Fibroblast of pulmonary artery (primary cell): ENCODE measurements at regions not wholly inside any gene's neighbourhood (a gene's known extent, or its start where the extent isn't known, plus 50 kb on each side); places are given as distances from the start of the nearest gene placed in this dataset.

Experiments used
- DNase-seq: peaks from one replicate; pipeline ENCODE4 v3.0.0-alpha.2; 2010; ENCODE audit warnings: low read depth
- H3K4me3 ChIP-seq: replicated peaks from 2 replicates; pipeline ENCODE4 v1.5.1; 2011; ENCODE audit warnings: low read depth, mild to moderate bottlenecking, control low read depth, low read length, moderate library complexity
- TF ChIP-seq, protein P1 (sequence below): IDR thresholded peaks from 2 replicates; pipeline ENCODE4 v1.5.1; 2011; ENCODE audit warnings: mild to moderate bottlenecking, control low read depth, low read length, inconsistent platforms; ENCODE audit errors: missing control alignments

- TF ChIP-seq, protein P1, sequence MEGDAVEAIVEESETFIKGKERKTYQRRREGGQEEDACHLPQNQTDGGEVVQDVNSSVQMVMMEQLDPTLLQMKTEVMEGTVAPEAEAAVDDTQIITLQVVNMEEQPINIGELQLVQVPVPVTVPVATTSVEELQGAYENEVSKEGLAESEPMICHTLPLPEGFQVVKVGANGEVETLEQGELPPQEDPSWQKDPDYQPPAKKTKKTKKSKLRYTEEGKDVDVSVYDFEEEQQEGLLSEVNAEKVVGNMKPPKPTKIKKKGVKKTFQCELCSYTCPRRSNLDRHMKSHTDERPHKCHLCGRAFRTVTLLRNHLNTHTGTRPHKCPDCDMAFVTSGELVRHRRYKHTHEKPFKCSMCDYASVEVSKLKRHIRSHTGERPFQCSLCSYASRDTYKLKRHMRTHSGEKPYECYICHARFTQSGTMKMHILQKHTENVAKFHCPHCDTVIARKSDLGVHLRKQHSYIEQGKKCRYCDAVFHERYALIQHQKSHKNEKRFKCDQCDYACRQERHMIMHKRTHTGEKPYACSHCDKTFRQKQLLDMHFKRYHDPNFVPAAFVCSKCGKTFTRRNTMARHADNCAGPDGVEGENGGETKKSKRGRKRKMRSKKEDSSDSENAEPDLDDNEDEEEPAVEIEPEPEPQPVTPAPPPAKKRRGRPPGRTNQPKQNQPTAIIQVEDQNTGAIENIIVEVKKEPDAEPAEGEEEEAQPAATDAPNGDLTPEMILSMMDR, result no peak
- no peak for DNase-seq
These were observed 122.9 kb upstream of the ZMIZ1 start for GRCh38 chr10:78945838-78946237.

GRCh38 chr10:78947226-78947625, 121.5 kb upstream of the ZMIZ1 start:
- DNase-seq, result no peak
- TF ChIP-seq, protein P1, result no peak
- H3K4me3 ChIP-seq, result no peak overlapping the region

More at GRCh38 chr10:78945838-78946237, 122.9 kb upstream of the ZMIZ1 start:
- no peak overlapping the region for H3K4me3 ChIP-seq

DNA sequence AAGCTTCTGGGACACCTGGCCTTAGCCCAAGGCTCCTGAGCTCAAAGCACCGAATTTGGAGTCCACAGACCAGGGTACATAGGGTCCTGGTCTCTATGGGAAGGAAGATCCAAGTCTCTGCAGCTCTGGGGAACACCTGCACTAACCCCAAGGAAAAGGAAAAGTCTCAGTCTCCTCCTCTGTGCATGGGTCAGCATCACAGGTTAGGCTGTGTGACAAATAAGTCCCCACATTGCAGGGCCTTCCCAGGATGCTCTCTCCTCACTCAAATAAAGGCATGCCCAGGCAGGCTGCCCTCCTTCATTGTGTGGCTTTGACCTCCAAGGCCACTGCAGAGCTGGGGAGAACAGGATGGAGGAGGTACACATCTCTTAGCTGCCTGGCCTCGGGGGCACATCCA, 121.0 kb upstream of the ZMIZ1 start:
- TF ChIP-seq, protein P1, result no peak
- no peak for DNase-seq
- H3K4me3 ChIP-seq, result no peak overlapping the region

DNA sequence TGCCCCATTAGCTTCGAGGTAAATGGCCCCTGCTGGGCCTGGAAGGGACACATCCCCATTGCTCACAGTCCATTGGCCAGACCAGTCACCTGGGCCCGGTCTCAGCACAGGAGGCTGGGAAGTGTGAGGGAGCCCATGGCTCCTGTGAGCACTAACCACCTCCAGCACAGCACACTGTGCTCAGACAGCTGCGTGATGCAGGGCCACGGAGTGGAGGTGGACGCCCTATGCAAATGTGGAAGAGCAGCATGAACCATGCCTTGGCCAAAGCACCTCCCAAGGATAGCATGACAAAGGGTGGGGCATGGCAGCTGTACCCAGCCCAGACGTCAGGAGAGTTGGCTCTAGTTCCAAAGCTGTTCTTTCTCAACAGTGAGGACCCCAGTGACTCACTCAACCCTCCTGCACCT, 120.1 kb upstream of the ZMIZ1 start:
- TF ChIP-seq, protein P1, result no peak
- DNase-seq, result peak; percentile 28
- no peak overlapping the region for H3K4me3 ChIP-seq

- no peak overlapping the region for H3K4me3 ChIP-seq
- TF ChIP-seq, protein P1, result no peak
- DNase-seq, result no peak
These were observed 117.8 kb upstream of the ZMIZ1 start for GRCh38 chr10:78950656-78951587.

DNA sequence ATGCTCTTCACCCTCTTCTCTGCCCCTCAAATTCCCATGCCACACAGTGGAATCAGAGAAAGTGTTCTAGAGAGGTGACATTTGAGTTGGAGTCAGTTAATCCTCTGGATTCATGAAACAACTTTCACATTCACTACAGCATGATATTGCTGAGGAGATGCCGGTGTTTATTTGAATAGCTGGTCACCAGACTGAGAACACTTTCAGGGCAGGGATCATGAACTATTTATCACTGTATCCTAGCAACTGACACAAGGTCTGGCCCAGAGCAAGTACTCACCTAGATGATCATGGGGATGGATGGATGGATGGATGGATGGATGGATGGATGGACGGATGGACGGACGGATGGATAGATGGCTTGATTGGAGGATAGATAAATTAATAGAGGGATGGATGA, 116.7 kb upstream of the ZMIZ1 start:
- TF ChIP-seq, protein P1, result no peak
- no peak overlapping the region for H3K4me3 ChIP-seq
- no peak for DNase-seq

DNA sequence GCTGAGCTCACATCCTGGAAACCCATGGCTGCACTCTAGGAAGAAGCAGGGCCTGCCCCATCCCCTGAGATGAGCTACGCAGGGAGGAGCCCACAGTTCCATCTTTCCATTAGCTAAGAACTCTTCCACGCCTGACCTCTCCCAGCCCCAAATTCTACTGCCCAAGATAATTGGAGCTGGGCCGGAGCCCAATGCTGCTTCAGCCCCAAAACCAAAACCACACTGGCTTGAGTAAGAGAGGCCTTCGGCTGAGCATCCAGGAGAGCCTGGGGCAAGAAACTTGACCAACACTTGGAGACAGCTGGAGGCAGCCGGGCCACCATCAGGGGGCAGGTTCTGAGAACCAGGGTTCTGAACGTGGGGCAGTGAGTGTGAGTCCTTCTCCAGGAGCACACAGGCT, 116.1 kb upstream of the ZMIZ1 start:
- DNase-seq, result peak; percentile 49
- TF ChIP-seq, protein P1, result peak; percentile 21

More for the DNA sequence above, 116.1 kb upstream of the ZMIZ1 start:
- H3K4me3 ChIP-seq, result no peak overlapping the region
